ENCODE measurements at regions not wholly inside any gene's neighbourhood (a gene's known extent, or its start where the extent isn't known, plus 50 kb on each side); places are given as distances from the start of the nearest gene placed in this dataset.

GRCh38 chr14:53214384-53214783, 61.3 kb upstream of the DDHD1 start:
- Histone ChIP-seq H2BK15ac (replicated peaks; ENCODE audit: low read depth) (no peak overlapping the region), H3K79me1 (ENCODE audit: low read length) (no peaks in the 10 kb centered on the region), H4K5ac (ENCODE audit: low read length) (no peak overlapping the region), H3K9ac (ENCODE audit: low read length) (no peak overlapping the region), H3K36me3 (ENCODE audit: control insufficient read depth, insufficient read depth, low read length) (no peaks in the 10 kb centered on the region), H3K79me2 (ENCODE audit: control insufficient read depth, insufficient read depth, low read length) (no peaks in the 10 kb centered on the region), H3K27ac (ENCODE audit: low read depth, low read length) (no peak overlapping the region), H3K4ac (ENCODE audit: low read depth, low read length) (no peak overlapping the region), H3K4me1 (ENCODE audit: control insufficient read depth, low read depth, low read length) (no peaks in the 10 kb centered on the region), H2BK5ac (ENCODE audit: low read length) (no peak overlapping the region), H3K4me3 (ENCODE audit: low read length) (no peak overlapping the region), H3K27me3 (ENCODE audit: insufficient read depth, low read length, poor library complexity) (no peaks in the 10 kb centered on the region), H3K56ac (ENCODE audit: low read length) (no peak overlapping the region), H3K23ac (ENCODE audit: low read length) (no peak overlapping the region), H4K8ac (ENCODE audit: low read depth, low read length) (no peak overlapping the region), H3K18ac (ENCODE audit: low read length) (no peak overlapping the region), H2BK120ac (ENCODE audit: low read depth, low read length) (no peak overlapping the region), H2AK5ac (ENCODE audit: low read length) (no peak overlapping the region), H3K4me2 (ENCODE audit: low read length) (no peak overlapping the region)
- no peak for DNase-seq
- WGBS (ENCODE audit: extremely low coverage, insufficient coverage, low lambda C conversion rate), result no CpG with 5 or more reads among the region's 4 CpGs

- Histone ChIP-seq H3K79me1 (ENCODE audit: low read length) (no peaks in the 10 kb centered on the region), H2BK15ac (replicated peaks; ENCODE audit: low read depth) (no peak overlapping the region), H2BK120ac (ENCODE audit: low read depth, low read length) (no peak overlapping the region), H3K4ac (ENCODE audit: low read depth, low read length) (no peak overlapping the region), H4K8ac (ENCODE audit: low read depth, low read length) (no peak overlapping the region), H2BK5ac (ENCODE audit: low read length) (no peak overlapping the region), H3K23ac (ENCODE audit: low read length) (no peak overlapping the region), H3K56ac (ENCODE audit: low read length) (no peak overlapping the region), H2AK5ac (ENCODE audit: low read length) (no peak overlapping the region), H3K4me2 (ENCODE audit: low read length) (no peak overlapping the region), H3K27me3 (ENCODE audit: insufficient read depth, low read length, poor library complexity) (no peaks in the 10 kb centered on the region), H3K79me2 (ENCODE audit: control insufficient read depth, insufficient read depth, low read length) (no peaks in the 10 kb centered on the region), H4K5ac (ENCODE audit: low read length) (no peak overlapping the region), H3K4me1 (ENCODE audit: control insufficient read depth, low read depth, low read length) (no peaks in the 10 kb centered on the region), H3K4me3 (ENCODE audit: low read length) (no peak overlapping the region), H3K18ac (ENCODE audit: low read length) (no peak overlapping the region), H3K9ac (ENCODE audit: low read length) (no peak overlapping the region), H3K27ac (ENCODE audit: low read depth, low read length) (no peak overlapping the region), H3K36me3 (ENCODE audit: control insufficient read depth, insufficient read depth, low read length) (no peaks in the 10 kb centered on the region)
- WGBS (ENCODE audit: extremely low coverage, insufficient coverage, low lambda C conversion rate), result no CpG with 5 or more reads among the region's 2 CpGs
- no peak for DNase-seq
Measured at GRCh38 chr14:53213761-53214160, 60.6 kb upstream of the DDHD1 start.

- no peak overlapping the region for H3K4me3 ChIP-seq (ENCODE audit: low read length)
- H3K23ac ChIP-seq (ENCODE audit: low read length), result no peak overlapping the region
- H4K8ac ChIP-seq (ENCODE audit: low read depth, low read length), result no peak overlapping the region
- no peak overlapping the region for H3K4ac ChIP-seq (ENCODE audit: low read depth, low read length)
- no peak overlapping the region for H4K5ac ChIP-seq (ENCODE audit: low read length)
- no peaks in the 10 kb centered on the region for H3K27me3 ChIP-seq (ENCODE audit: insufficient read depth, low read length, poor library complexity)
- no peak overlapping the region for H3K27ac ChIP-seq (ENCODE audit: low read depth, low read length)
- no peaks in the 10 kb centered on the region for H3K79me1 ChIP-seq (ENCODE audit: low read length)
- H3K79me2 ChIP-seq (ENCODE audit: control insufficient read depth, insufficient read depth, low read length), result no peaks in the 10 kb centered on the region
- H3K4me1 ChIP-seq (ENCODE audit: control insufficient read depth, low read depth, low read length), result no peaks in the 10 kb centered on the region
- no peak for DNase-seq
- no CpG with 5 or more reads among the region's 2 CpGs for WGBS (ENCODE audit: extremely low coverage, insufficient coverage, low lambda C conversion rate)
- no peak overlapping the region for H2AK5ac ChIP-seq (ENCODE audit: low read length)
- H3K9ac ChIP-seq (ENCODE audit: low read length), result no peak overlapping the region
- H2BK120ac ChIP-seq (ENCODE audit: low read depth, low read length), result no peak overlapping the region
- no peak overlapping the region for H3K4me2 ChIP-seq (ENCODE audit: low read length)
- H3K56ac ChIP-seq (ENCODE audit: low read length), result no peak overlapping the region
- H2BK15ac ChIP-seq (replicated peaks; ENCODE audit: low read depth), result no peak overlapping the region
- H3K18ac ChIP-seq (ENCODE audit: low read length), result no peak overlapping the region
- no peak overlapping the region for H2BK5ac ChIP-seq (ENCODE audit: low read length)
- H3K36me3 ChIP-seq (ENCODE audit: control insufficient read depth, insufficient read depth, low read length), result no peaks in the 10 kb centered on the region
Measured at GRCh38 chr14:53209370-53209769, 56.2 kb upstream of the DDHD1 start.
